Keratinocyte (primary cell): ENCODE measurements at regions not wholly inside any gene's neighbourhood (a gene's known extent, or its start where the extent isn't known, plus 50 kb on each side); places are given as distances from the start of the nearest gene placed in this dataset.

Source experiments
- CTCF ChIP-seq, 3 experiments: IDR thresholded peaks in 1 of 3; conservative IDR thresholded peaks in 1 of 3; optimal IDR thresholded peaks in 1 of 3; 2 replicates in 2 of 3; 3 replicates in 1 of 3; pipeline versions ENCODE3 to v1.5.1; 2011; ENCODE audit warnings: low read length in 3 of 3, mild to moderate bottlenecking in 3 of 3, moderate library complexity in 2 of 3, control low read depth in 1 of 3, inconsistent platforms in 1 of 3; ENCODE audit not compliant: insufficient read depth in 2 of 3; ENCODE audit errors: extremely low read depth in 1 of 3
- EZH2 ChIP-seq: IDR thresholded peaks from one replicate; pipeline ENCODE4 v1.6.1; 2012; ENCODE audit warnings: inconsistent platforms, mild to moderate bottlenecking, low read length, moderate library complexity

GRCh38 chr5:97543166-97543565 lies 360.1 kb upstream of the RIOK2 start:
- TF ChIP-seq CTCF (optimal IDR thresholded peaks at IDR 0.05 in 1 of 3, IDR thresholded peaks at IDR 0.05 in 1 of 3, conservative IDR thresholded peaks at IDR 0.05 in 1 of 3; ENCODE audit: extremely low read depth in 1 of 3, insufficient read depth in 2 of 3, low read length in 3 of 3) (no peak), EZH2 (no peak)
